Embryonic facial prominence (tissue), 1 donor: ENCODE measurements at regions not wholly inside any gene's neighbourhood (a gene's known extent, or its start where the extent isn't known, plus 50 kb on each side); places are given as distances from the start of the nearest gene placed in this dataset.

Experiments
- DNase-seq: peaks from one replicate; pipeline ENCODE4 v3.0.0-alpha.2; 2016; ENCODE audit errors: extremely low spot score

- DNase-seq = no peak
Observed at GRCh38 chr4:30875658-30876269, 155.6 kb downstream of the PCDH7 start.

- DNase-seq = no peak
Observed at GRCh38 chr4:30879855-30880598, 159.9 kb downstream of the PCDH7 start.

- DNase-seq = no peak
Observed at GRCh38 chr4:30881985-30882384, 161.8 kb downstream of the PCDH7 start.

- DNase-seq = no peak
Observed at GRCh38 chr4:30882443-30882842, 162.3 kb downstream of the PCDH7 start.

GRCh38 chr4:30882995-30883675, 163.0 kb downstream of the PCDH7 start:
- DNase-seq = no peak

GRCh38 chr4:30901461-30902451, 181.6 kb downstream of the PCDH7 start:
- no peak for DNase-seq

- DNase-seq = no peak
Observed at GRCh38 chr4:30903502-30904214, 183.5 kb downstream of the PCDH7 start.

- no peak for DNase-seq
Observed at GRCh38 chr4:30904215-30904555, 184.0 kb downstream of the PCDH7 start.

- no peak for DNase-seq
Observed at GRCh38 chr4:30904588-30904987, 184.4 kb downstream of the PCDH7 start.

GRCh38 chr4:30912098-30912714, 192.0 kb downstream of the PCDH7 start:
- DNase-seq = no peak

- no peak for DNase-seq
Observed at GRCh38 chr4:30916337-30917274, 196.4 kb downstream of the PCDH7 start.

- no peak for DNase-seq
Observed at GRCh38 chr4:30917946-30918345, 197.8 kb downstream of the PCDH7 start.

GRCh38 chr4:30919458-30919857, 199.3 kb downstream of the PCDH7 start:
- DNase-seq = no peak

- no peak for DNase-seq
Observed at GRCh38 chr4:30920043-30920442, 199.9 kb downstream of the PCDH7 start.

- no peak for DNase-seq
Observed at GRCh38 chr4:30922625-30923024, 202.5 kb downstream of the PCDH7 start.

GRCh38 chr4:30924495-30924894, 204.3 kb downstream of the PCDH7 start:
- DNase-seq = no peak

- DNase-seq = no peak
Observed at GRCh38 chr4:30929649-30930048, 209.5 kb downstream of the PCDH7 start.

GRCh38 chr4:30930276-30930675, 210.1 kb downstream of the PCDH7 start:
- no peak for DNase-seq

GRCh38 chr4:30932581-30932980, 212.4 kb downstream of the PCDH7 start:
- DNase-seq = no peak

- DNase-seq = peak; percentile 8
Observed at GRCh38 chr4:30939069-30939468, 218.9 kb downstream of the PCDH7 start.
